ENCODE measurements at regions not wholly inside any gene's neighbourhood (a gene's known extent, or its start where the extent isn't known, plus 50 kb on each side); places are given as distances from the start of the nearest gene placed in this dataset.

DNA sequence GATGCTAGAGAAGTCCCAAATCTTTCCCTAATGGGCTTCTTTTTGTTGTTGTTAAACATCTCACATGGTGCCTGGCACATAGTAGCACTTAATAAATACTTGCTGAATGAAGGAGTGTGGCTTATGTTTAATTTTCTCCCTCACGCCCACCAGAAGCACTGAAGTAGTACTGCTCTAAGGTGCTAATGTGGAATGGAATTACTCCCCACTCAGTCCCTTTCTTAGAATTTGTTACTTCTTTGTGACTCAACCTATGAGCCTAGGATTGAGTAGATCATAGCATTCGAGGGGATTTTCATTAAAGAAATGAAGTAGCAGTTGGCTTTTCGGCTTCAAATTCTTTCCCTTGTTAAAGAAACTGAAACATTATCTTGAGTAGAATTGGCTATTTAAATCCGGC, 192.8 kb downstream of the CLIC5 start:
- TF ChIP-seq, protein P1, sequence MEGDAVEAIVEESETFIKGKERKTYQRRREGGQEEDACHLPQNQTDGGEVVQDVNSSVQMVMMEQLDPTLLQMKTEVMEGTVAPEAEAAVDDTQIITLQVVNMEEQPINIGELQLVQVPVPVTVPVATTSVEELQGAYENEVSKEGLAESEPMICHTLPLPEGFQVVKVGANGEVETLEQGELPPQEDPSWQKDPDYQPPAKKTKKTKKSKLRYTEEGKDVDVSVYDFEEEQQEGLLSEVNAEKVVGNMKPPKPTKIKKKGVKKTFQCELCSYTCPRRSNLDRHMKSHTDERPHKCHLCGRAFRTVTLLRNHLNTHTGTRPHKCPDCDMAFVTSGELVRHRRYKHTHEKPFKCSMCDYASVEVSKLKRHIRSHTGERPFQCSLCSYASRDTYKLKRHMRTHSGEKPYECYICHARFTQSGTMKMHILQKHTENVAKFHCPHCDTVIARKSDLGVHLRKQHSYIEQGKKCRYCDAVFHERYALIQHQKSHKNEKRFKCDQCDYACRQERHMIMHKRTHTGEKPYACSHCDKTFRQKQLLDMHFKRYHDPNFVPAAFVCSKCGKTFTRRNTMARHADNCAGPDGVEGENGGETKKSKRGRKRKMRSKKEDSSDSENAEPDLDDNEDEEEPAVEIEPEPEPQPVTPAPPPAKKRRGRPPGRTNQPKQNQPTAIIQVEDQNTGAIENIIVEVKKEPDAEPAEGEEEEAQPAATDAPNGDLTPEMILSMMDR (IDR thresholded peaks at IDR 0.05; ENCODE audit: low read length) = no peak
- no peak for TF ChIP-seq EZH2 (IDR thresholded peaks at IDR 0.05; ENCODE audit: borderline replicate concordance, low read length)
